Gastroesophageal sphincter (tissue), 4 donors: ENCODE measurements at regions not wholly inside any gene's neighbourhood (a gene's known extent, or its start where the extent isn't known, plus 50 kb on each side); places are given as distances from the start of the nearest gene placed in this dataset.

Experiments
- ATAC-seq: fragments of 150-250 bp; one replicate; pipeline ENCODE4 v1.9.1; 2016; ENCODE audit warnings: mild to moderate bottlenecking, moderate library complexity
- H3K27ac ChIP-seq, 4 donors: fragments of 200-600 bp; sonication (generic) in 3 of 4; 1 replicate in 3 of 4; 2 replicates in 1 of 4; pipeline ENCODE4 v1.5.1; 2016 to 2019
- H3K27me3 ChIP-seq: fragments of 200-600 bp; sonication (generic); one replicate; pipeline ENCODE4 v1.5.1; 2019
- H3K36me3 ChIP-seq, 2 donors: fragments of 200-600 bp; sonication (generic); one replicate each; pipeline ENCODE4 v1.5.1; 2019; ENCODE audit warnings: control low read depth in 1 of 2
- H3K4me1 ChIP-seq, 3 donors: fragments of 200-600 bp; sonication (generic); 1 replicate in 2 of 3; 2 replicates in 1 of 3; pipeline ENCODE4 v1.5.1; 2016 to 2019; ENCODE audit warnings: control low read depth in 2 of 3
- H3K4me3 ChIP-seq, 2 donors: fragments of 200-600 bp; sonication (generic); one replicate each; pipeline ENCODE4 v1.5.1; 2019; ENCODE audit warnings: mild to moderate bottlenecking in 1 of 2, moderate library complexity in 1 of 2
- H3K9me3 ChIP-seq, 3 donors: fragments of 200-600 bp; sonication (generic); one replicate each; pipeline ENCODE4 v1.5.1; 2017 to 2019; ENCODE audit warnings: control low read depth in 2 of 3
- CTCF ChIP-seq, 4 experiments: fragments of 200-600 bp in 2 of 4; fragments of 450-650 bp in 2 of 4; sonication (generic) in 1 of 4; IDR thresholded peaks; one replicate each; pipeline ENCODE4 v1.5.1; 2017 to 2019; ENCODE audit warnings: antibody characterized with exemption in 4 of 4, mild to moderate bottlenecking in 2 of 4, moderate library complexity in 2 of 4
- EP300 ChIP-seq: sonication (generic); formaldehyde crosslinking; IDR thresholded peaks from one replicate; pipeline ENCODE4 v1.6.1; 2017; ENCODE audit warnings: antibody characterized with exemption, mild to moderate bottlenecking
- POLR2A ChIP-seq, 2 donors: fragments of 450-650 bp; IDR thresholded peaks; one replicate each; pipeline ENCODE4 v1.6.1; 2017; ENCODE audit warnings: antibody characterized with exemption in 2 of 2, mild to moderate bottlenecking in 2 of 2, moderate library complexity in 1 of 2
- POLR2AphosphoS5 ChIP-seq: sonication (generic); formaldehyde crosslinking; IDR thresholded peaks from one replicate; pipeline ENCODE4 v1.6.1; 2017; ENCODE audit warnings: antibody characterized with exemption
- WGBS, 2 donors: methylation state at CpG; one replicate each; pipeline ENCODE4 v1.1.5; 2018; ENCODE audit warnings: low coverage in 1 of 2; 5-methylcytosine and 5-hydroxymethylcytosine counted together

DNA sequence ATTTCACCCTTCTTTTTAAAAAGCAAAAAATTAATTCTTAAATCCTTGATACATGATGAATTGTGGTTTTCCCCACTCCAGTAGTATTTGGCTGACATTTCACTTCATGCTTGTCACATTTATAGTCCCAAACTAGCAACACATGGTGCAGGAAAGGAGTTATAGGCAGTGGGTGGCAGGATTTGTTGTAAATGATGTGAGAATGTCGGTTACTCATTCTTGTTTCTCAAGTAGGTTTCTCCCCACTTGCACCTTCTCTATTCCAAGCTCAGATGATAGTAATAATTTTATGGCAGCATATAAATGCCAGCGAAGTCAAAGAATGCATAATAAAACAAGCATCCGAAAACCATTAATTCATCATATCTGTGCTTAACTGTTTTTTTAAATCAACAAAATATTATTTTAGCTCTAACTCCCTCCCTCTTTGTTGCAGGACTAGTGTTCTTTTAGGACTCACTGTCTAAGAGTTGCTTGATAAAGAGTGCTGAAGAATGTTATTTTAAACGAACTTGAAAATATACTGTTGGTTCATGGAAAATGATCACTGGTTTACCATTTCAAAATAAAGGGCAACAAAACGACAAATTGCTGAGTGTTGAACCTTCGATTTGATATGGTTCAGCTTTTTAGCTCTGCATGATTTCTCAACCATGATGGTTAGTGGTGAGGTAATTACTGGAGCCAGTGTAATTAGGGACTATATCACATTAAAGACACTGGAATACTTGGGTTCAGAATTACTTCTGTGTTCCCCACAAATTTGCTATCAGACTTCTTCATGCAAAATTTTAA, 88.1 kb upstream of the ADAMTSL1 start:
- Histone ChIP-seq H3K27ac (no peak overlapping the region), H3K4me1 (peaks cover 0 to 13% (median 0%) of the 10 kb centered on the region in 3 donors), H3K36me3 (no peaks in the 10 kb centered on the region), H3K27me3 (no peaks in the 10 kb centered on the region), H3K9me3 (no peaks in the 10 kb centered on the region), H3K4me3 (no peak overlapping the region)
- ATAC-seq = no peak
- TF ChIP-seq POLR2A (IDR thresholded peaks at IDR 0.05) (no peak), EP300 (no peak), CTCF (IDR thresholded peaks at IDR 0.05) (no peak), POLR2AphosphoS5 (no peak)
- 30 to 63% methylated on average over 4 to 6 of the region's 6 CpGs for WGBS, 2 donors

DNA sequence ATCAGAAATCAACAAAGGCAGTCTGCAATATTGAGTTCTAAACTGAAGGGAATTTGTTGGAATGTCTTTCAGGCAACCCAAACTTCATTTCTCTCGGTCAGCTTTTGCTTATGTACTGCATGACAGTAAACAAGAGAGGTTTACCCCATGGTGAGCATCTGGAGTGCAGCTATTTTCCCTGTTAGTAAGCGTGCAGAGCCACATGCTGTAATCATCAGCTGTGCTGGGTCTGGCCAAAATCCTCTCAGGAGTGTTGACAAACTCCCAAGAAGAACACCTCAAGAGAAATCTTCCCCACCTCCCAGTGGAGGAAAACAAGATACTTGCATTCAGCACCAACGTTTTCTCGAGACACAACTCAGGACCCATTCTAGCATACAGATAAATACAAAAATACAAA, 83.6 kb upstream of the ADAMTSL1 start:
- TF ChIP-seq CTCF (IDR thresholded peaks at IDR 0.05) = no peak
- no peak for TF ChIP-seq POLR2AphosphoS5
- no peak for TF ChIP-seq POLR2A (IDR thresholded peaks at IDR 0.05)
- no peak for TF ChIP-seq EP300
- WGBS, 2 donors = 29 to 41% methylated on average over 4 of the region's 4 CpGs
- H3K9me3 ChIP-seq = no peaks in the 10 kb centered on the region
- no peak for ATAC-seq
- peaks cover 0 to 28% (median 12%) of the 10 kb centered on the region in 3 donors for H3K4me1 ChIP-seq
- no peak overlapping the region for H3K4me3 ChIP-seq
- no peaks in the 10 kb centered on the region for H3K36me3 ChIP-seq
- H3K27me3 ChIP-seq = no peaks in the 10 kb centered on the region
- H3K27ac ChIP-seq = no peak overlapping the region

- H3K27ac ChIP-seq = peak overlapping the region; percentile 52 to 79 (median 72)
- TF ChIP-seq EP300 (no peak), POLR2AphosphoS5 (peak; percentile 78)
- peak; percentile 90 for ATAC-seq
- 23 to 44% methylated on average over 4 of the region's 4 CpGs for WGBS, 2 donors
- H3K36me3 ChIP-seq = no peaks in the 10 kb centered on the region
- H3K4me3 ChIP-seq = no peak overlapping the region
- H3K9me3 ChIP-seq = no peaks in the 10 kb centered on the region
- peaks cover 0 to 30% (median 12%) of the 10 kb centered on the region in 3 donors for H3K4me1 ChIP-seq
- H3K27me3 ChIP-seq = no peaks in the 10 kb centered on the region
Observed at GRCh38 chr9:18393340-18394130, 80.4 kb upstream of the ADAMTSL1 start.

DNA sequence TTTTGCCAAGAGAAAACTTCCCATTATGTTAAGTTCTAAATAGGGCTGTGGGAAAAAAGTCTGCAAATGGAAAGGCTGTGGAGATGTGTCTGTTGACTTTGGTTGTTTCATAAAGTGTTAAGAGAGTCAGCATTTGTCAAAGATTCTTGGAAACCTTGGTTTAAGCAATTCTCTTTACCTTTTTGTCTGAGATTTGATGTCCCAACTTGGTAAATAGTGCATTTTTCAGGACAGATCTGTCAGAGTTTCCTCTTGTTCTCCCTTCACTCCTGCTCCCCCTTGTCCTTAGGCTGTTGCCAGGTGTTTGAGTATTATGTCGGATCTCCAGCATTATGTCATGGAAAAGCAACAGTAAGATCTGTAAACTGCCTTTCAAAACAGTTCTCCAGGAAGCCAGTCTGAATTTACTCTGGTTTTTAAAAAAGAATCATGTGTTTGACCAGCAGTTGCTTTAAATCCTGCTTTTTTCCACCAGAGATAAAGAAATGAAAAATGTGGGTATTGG, 79.1 kb upstream of the ADAMTSL1 start:
- Histone ChIP-seq H3K27ac (peak overlapping the region in 2 of 4 donors; percentile 30 to 79), H3K27me3 (no peaks in the 10 kb centered on the region), H3K4me3 (no peak overlapping the region), H3K4me1 (peaks cover 0 to 42% (median 12%) of the 10 kb centered on the region in 3 donors), H3K9me3 (no peaks in the 10 kb centered on the region), H3K36me3 (no peaks in the 10 kb centered on the region)
- ATAC-seq = no peak
- 20% methylated on average over 1 of the region's 1 CpG for WGBS, 2 donors
- TF ChIP-seq POLR2A (IDR thresholded peaks at IDR 0.05) (no peak), POLR2AphosphoS5 (no peak), CTCF (IDR thresholded peaks at IDR 0.05) (no peak), EP300 (no peak)

GRCh38 chr9:18396102-18396728, 77.7 kb upstream of the ADAMTSL1 start:
- H3K36me3 ChIP-seq = no peaks in the 10 kb centered on the region
- H3K4me1 ChIP-seq = peaks cover 0 to 45% (median 12%) of the 10 kb centered on the region in 3 donors
- H3K27me3 ChIP-seq = no peaks in the 10 kb centered on the region
- H3K27ac ChIP-seq = no peak overlapping the region
- H3K9me3 ChIP-seq = no peaks in the 10 kb centered on the region
- H3K4me3 ChIP-seq = no peak overlapping the region
- TF ChIP-seq EP300 (no peak), CTCF (IDR thresholded peaks at IDR 0.05) (no peak), POLR2A (IDR thresholded peaks at IDR 0.05) (no peak), POLR2AphosphoS5 (no peak)
- no peak for ATAC-seq
